K562 (cell line): ENCODE measurements at regions not wholly inside any gene's neighbourhood (a gene's known extent, or its start where the extent isn't known, plus 50 kb on each side); places are given as distances from the start of the nearest gene placed in this dataset.

Experiments
- ATAC-seq: fragments of 200-7000 bp; cut with Tn5 transposase; 3 replicates; pipeline ENCODE4 v1.9.1; 2020; ENCODE audit warnings: moderate library complexity
- BruUV-seq: library from RNA; stranded (reverse); fragments of 400-500 nt; replicated peaks from 2 replicates; lab custom pipeline; 2021; lab: Mats Ljungman, UMichigan
- CTCF ChIA-PET: fragments of 300-600 bp; formaldehyde crosslinking; extraction: SDS; loops from one replicate; lab custom pipeline; 2021; ENCODE audit warnings: low intra/inter-chr PET ratio; lab: Yijun Ruan, JAX
- POLR2A ChIA-PET: fragments of 300-600, 350-650 bp; sonication (Branson Sonifier 250); formaldehyde crosslinking; extraction: SDS; loops from one replicate; lab custom pipeline; 2021; ENCODE audit warnings: antibody characterized with exemption, inconsistent platforms; lab: Yijun Ruan, JAX
- DNase-seq, 4 experiments: peaks; one replicate each; pipeline versions ENCODE4 v3.0.0 to v3.0.0-alpha.2; 2011 to 2018; ENCODE audit warnings: low spot score in 3 of 4, mixed read lengths in 3 of 4; ENCODE audit errors: extremely low read depth in 1 of 4
- FAIRE-seq: peaks from 2 replicates; lab custom pipeline; 2011; peaks lifted over from hg19 to GRCh38; lab: Jason Lieb, UNC
- H2AFZ ChIP-seq: 2 replicates; pipeline ENCODE4 v1.6.0; 2011; ENCODE audit warnings: low read depth, low read length, control low read depth, inconsistent platforms
- H3K27ac ChIP-seq: fragments of 200-600 bp; 3 replicates; pipeline ENCODE4 v1.8.0; 2011; ENCODE audit warnings: low read depth, mild to moderate bottlenecking, control low read depth, inconsistent platforms, low read length, moderate library complexity, mixed read lengths; ENCODE audit errors: extremely low read depth
- H3K27me3 ChIP-seq, 2 experiments: fragments of 300-600 bp in 1 of 2; 2 replicates in 1 of 2; 3 replicates in 1 of 2; pipeline versions ENCODE4 v1.6.0 to v1.8.0; 2011; ENCODE audit warnings: inconsistent platforms in 2 of 2, low read length in 2 of 2, mild to moderate bottlenecking in 1 of 2, mixed read lengths in 1 of 2, moderate library complexity in 1 of 2; ENCODE audit not compliant: control insufficient read depth in 2 of 2, insufficient read depth in 2 of 2
- H3K36me3 ChIP-seq: fragments of 300-600 bp; 3 replicates; pipeline ENCODE4 v1.8.0; 2011; ENCODE audit warnings: mild to moderate bottlenecking, low read length, inconsistent platforms; ENCODE audit not compliant: control insufficient read depth, insufficient read depth
- H3K4me1 ChIP-seq, 2 experiments: fragments of 200-600 bp in 1 of 2; replicated peaks in 1 of 2; 2 replicates in 1 of 2; 3 replicates in 1 of 2; pipeline versions ENCODE4 v1.5.1 to v1.8.0; 2011; ENCODE audit warnings: inconsistent platforms in 2 of 2, low read length in 2 of 2, mild to moderate bottlenecking in 1 of 2, mixed read lengths in 1 of 2, moderate library complexity in 1 of 2; ENCODE audit not compliant: control insufficient read depth in 2 of 2, insufficient read depth in 2 of 2
- H3K4me2 ChIP-seq: 2 replicates; pipeline ENCODE4 v1.6.1; 2011; ENCODE audit warnings: low read length, control low read depth, inconsistent platforms, mixed read lengths; ENCODE audit not compliant: insufficient read depth
- H3K4me3 ChIP-seq: fragments of 200-600 bp; sonication (generic), shearing (Covaris generic); 2 replicates; pipeline ENCODE4 v1.5.1; 2016; ENCODE audit warnings: control low read depth, inconsistent platforms
- H3K79me2 ChIP-seq: fragments of 200-600 bp; 3 replicates; pipeline ENCODE4 v1.8.0; 2011; ENCODE audit warnings: low read length, inconsistent platforms; ENCODE audit not compliant: control insufficient read depth, insufficient read depth
- H3K9ac ChIP-seq, 2 experiments: 2 replicates each; pipeline versions ENCODE4 v1.6.0 to v1.6.1; 2011; ENCODE audit warnings: low read depth in 2 of 2, low read length in 2 of 2, control low read depth in 1 of 2, inconsistent platforms in 1 of 2, mild to moderate bottlenecking in 1 of 2, mixed read lengths in 1 of 2; ENCODE audit not compliant: insufficient read depth in 1 of 2
- H3K9me1 ChIP-seq: one replicate; pipeline ENCODE4 v1.6.0; 2011; ENCODE audit warnings: inconsistent platforms, mild to moderate bottlenecking, low read length, moderate library complexity; ENCODE audit not compliant: control insufficient read depth, insufficient read depth
- H3K9me3 ChIP-seq: replicated peaks from 2 replicates; pipeline ENCODE4 v1.5.1; 2011; ENCODE audit warnings: low read depth, low read length, inconsistent platforms; ENCODE audit not compliant: control insufficient read depth, insufficient read depth
- H4K20me1 ChIP-seq: replicated peaks from 2 replicates; pipeline ENCODE4 v1.6.1; 2011; ENCODE audit warnings: low read length, inconsistent platforms, mixed read lengths; ENCODE audit not compliant: control insufficient read depth, insufficient read depth
- ADNP ChIP-seq: fragments of 200-800 bp; sonication (Bioruptor generic); IDR thresholded peaks from 2 replicates; pipeline ENCODE4 v1.6.1; 2016; ENCODE audit warnings: missing genetic modification characterization, missing compliant biosample characterization
- CBFB ChIP-seq: sonication (generic); formaldehyde crosslinking; IDR thresholded peaks from 2 replicates; pipeline ENCODE4 v1.4.0; 2020; ENCODE audit warnings: mild to moderate bottlenecking, missing genetic modification reagents
- HDAC2 ChIP-seq: fragments of 450-650 bp; IDR thresholded peaks from 2 replicates; pipeline ENCODE4 v1.6.1; 2016; ENCODE audit warnings: mild to moderate bottlenecking
- HMG20B ChIP-seq: fragments of 250-450 bp; sonication (Bioruptor Pico); IDR thresholded peaks from 2 replicates; pipeline ENCODE4 v1.5.0; 2021; ENCODE audit warnings: mild to moderate bottlenecking
- KDM1A ChIP-seq, 2 experiments: fragments of 450-650 bp; IDR thresholded peaks; 2 replicates each; pipeline ENCODE4 v1.6.1; 2016; ENCODE audit warnings: mild to moderate bottlenecking in 2 of 2
- MAFK ChIP-seq: IDR thresholded peaks from 2 replicates; pipeline ENCODE4 v1.6.1; 2011; ENCODE audit warnings: low read length, improper control_type of control experiment
- MED1 ChIP-seq: sonication (generic); formaldehyde crosslinking; IDR thresholded peaks from 2 replicates; pipeline ENCODE4 v1.8.1; 2023; ENCODE audit warnings: missing genetic modification reagents, borderline replicate concordance
- PHB ChIP-seq: fragments of 250-450 bp; sonication (Bioruptor Pico); IDR thresholded peaks from 2 replicates; pipeline ENCODE4 v1.5.0; 2021
- SRSF1 ChIP-seq: fragments of 200-400 bp; formaldehyde crosslinking; IDR thresholded peaks from 2 replicates; pipeline ENCODE4 v1.6.1; 2017; ENCODE audit warnings: mild to moderate bottlenecking, low read depth, low read length, moderate library complexity
- SRSF7 ChIP-seq: fragments of 200-400 bp; formaldehyde crosslinking; optimal IDR thresholded peaks from 2 replicates; pipeline ENCODE3; 2017; ENCODE audit warnings: mild to moderate bottlenecking, low read depth, low read length
- ZNF121 ChIP-seq: sonication (generic); formaldehyde crosslinking; conservative IDR thresholded peaks from 2 replicates; pipeline ENCODE4 v1.8.0; 2022; ENCODE audit warnings: missing genetic modification reagents
- ZNF384 ChIP-seq: IDR thresholded peaks from 2 replicates; pipeline ENCODE4 v1.6.1; 2012; ENCODE audit warnings: low read depth, low read length, improper control_type of control experiment
- ZNF507 ChIP-seq: conservative IDR thresholded peaks from 2 replicates; pipeline ENCODE4 v1.6.1; 2017; ENCODE audit warnings: missing genetic modification characterization, missing compliant biosample characterization
- ZNF668 ChIP-seq: fragments of 250-450 bp; sonication (Bioruptor Pico); IDR thresholded peaks from 2 replicates; pipeline ENCODE4 v1.8.0; 2022; ENCODE audit warnings: mild to moderate bottlenecking, inconsistent platforms
- WGBS: fragments of 100-300 bp; shearing (Covaris generic); methylation state at CpG from one replicate; pipeline ENCODE4 v1.1.6; 2016; ENCODE audit warnings: low coverage, mixed read lengths; ENCODE audit not compliant: insufficient coverage; ENCODE audit errors: missing lambda C conversion rate; 5-methylcytosine and 5-hydroxymethylcytosine counted together
- in situ Hi-C: fragments of 300-500 bp; cut with MboI; formaldehyde crosslinking; loops from 4 replicates; pipeline ENCODE4 v1.15.0; 2018; ENCODE audit warnings: inconsistent platforms, mixed read lengths
- intact Hi-C: fragments of 100-400 bp; cut with micrococcal nuclease; formaldehyde crosslinking; loops from 2 replicates; pipeline ENCODE4 v1.14.2; 2022
- TF ChIP-seq, protein P1 (sequence below): sonication (generic); formaldehyde crosslinking; IDR thresholded peaks from 2 replicates; pipeline ENCODE4 v1.8.1; 2023; ENCODE audit warnings: mild to moderate bottlenecking, missing genetic modification reagents
- TF ChIP-seq, protein P2 (sequence below), 2 experiments: fragments of 450-650 bp; IDR thresholded peaks; 2 replicates each; pipeline ENCODE4 v1.6.1; 2016
- TF ChIP-seq, protein P3 (sequence below): fragments of 450-650 bp; formaldehyde crosslinking; conservative IDR thresholded peaks from 2 replicates; pipeline ENCODE4 v1.4.0; 2022; ENCODE audit warnings: mild to moderate bottlenecking, missing genetic modification characterization

DNA sequence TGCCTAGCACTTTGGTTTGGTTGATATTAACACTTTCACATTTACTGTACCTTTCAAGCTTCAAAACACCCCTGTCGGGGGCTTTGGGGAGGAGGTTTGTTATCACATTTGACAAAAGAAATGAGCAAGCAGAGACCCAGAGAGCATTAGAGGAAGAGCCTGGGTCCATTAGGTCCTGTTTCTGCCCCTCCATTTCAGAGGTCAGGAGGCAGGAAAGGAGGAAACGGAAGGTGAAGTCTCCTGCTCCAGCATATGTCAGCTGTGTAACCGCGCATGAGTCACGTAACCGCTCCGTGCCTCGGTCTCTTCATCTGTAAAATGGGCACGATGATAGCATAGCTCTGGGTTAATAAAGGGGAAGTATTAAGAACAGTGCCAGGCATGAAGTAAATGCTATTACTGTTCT, 201.9 kb upstream of the BCOR start (continued):
- TF ChIP-seq HDAC2: peak; percentile 42; the same call in 1 of the 2 replicates
- TF ChIP-seq ADNP: peak; percentile 73
- TF ChIP-seq ZNF507: peak; percentile 62
- TF ChIP-seq MED1 (CRISPR knock-in tag): no peak
- no peak for TF ChIP-seq SRSF1
- no peak for TF ChIP-seq HMG20B (CRISPR knock-in tag)
- peak in 1 of 2 experiments; percentile 54; a peak in 1 of 4 replicates for TF ChIP-seq KDM1A (IDR thresholded peaks at IDR 0.05)

DNA sequence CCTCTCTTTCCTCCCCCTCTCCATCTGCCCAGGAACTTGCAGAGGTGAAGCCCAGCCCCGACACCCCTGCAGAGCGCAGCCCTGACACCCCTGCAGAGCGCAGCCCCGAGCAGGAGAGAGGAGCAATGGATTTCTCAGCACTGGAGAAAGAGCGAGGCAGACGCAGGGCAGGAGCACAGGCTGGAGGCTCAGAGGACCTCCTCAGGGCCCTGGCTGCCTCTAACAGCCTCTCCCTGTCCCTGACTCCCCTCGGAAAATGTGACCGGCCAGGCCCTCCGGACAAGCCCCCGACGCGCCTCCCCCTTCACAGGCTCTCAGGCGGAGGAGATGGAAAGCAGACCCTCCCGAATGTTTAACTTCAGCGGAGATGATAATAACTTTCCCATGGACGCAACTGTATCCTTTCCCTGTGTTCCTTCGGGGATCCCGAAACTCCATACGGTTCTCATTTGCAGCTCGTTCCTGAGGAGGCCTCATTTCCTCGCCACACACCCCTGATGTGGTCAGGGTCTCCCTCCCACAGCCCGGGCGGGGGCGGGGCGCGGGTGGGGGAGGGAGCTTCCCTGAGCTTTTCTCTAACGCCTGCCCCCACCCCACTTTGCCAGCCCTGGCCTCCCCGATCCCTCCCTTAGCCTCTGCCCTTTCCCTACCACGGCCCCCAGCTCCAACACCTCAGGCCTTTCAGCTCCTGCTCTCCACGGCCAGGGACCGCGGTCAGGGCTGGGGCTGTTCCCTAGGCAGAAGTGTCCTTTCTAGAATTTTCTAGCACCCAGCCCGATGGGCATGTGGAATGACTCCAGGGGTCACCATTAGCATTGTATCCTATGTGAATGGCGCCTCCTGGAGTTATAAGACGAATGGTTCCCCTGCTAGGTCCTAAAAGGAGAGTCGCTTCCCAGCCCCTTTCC, 201.1 kb upstream of the BCOR start:
- Histone ChIP-seq H3K4me1 (peaks cover 7 to 10% of the 10 kb centered on the region in 2 experiments; a peak in 3 of 5 replicates), H3K9me1 (no peaks in the 10 kb centered on the region), H3K27me3 (no peaks in the 10 kb centered on the region; a peak in 2 of 5 replicates), H4K20me1 (no peaks in the 10 kb centered on the region; the same call in 1 of the 2 replicates), H3K4me2 (no peak overlapping the region), H2AFZ (no peak overlapping the region), H3K4me3 (no peak overlapping the region), H3K9me3 (no peaks in the 10 kb centered on the region), H3K36me3 (no peaks in the 10 kb centered on the region), H3K27ac (no peak overlapping the region), H3K79me2 (no peaks in the 10 kb centered on the region), H3K9ac (no peak overlapping the region)
- CTCF ChIA-PET: no interaction called here
- in situ Hi-C loops (no loop called here), intact Hi-C loops (no loop called here)
- no TSS peak for BruUV-seq
- POLR2A ChIA-PET: interaction anchor here (0.6 to 0.8 kb wide), 2 partner anchors 9 to 206 kb away, joined by 3 read pairs; no protein-coding TSS in a partner anchor
- ATAC-seq: peak; percentile 67
- WGBS: 43% methylated on average over 11 of the region's 36 CpGs
- FAIRE-seq: no peak
- peak in 2 of 4 experiments; percentile 23 to 29 for DNase-seq
- TF ChIP-seq, protein P1, sequence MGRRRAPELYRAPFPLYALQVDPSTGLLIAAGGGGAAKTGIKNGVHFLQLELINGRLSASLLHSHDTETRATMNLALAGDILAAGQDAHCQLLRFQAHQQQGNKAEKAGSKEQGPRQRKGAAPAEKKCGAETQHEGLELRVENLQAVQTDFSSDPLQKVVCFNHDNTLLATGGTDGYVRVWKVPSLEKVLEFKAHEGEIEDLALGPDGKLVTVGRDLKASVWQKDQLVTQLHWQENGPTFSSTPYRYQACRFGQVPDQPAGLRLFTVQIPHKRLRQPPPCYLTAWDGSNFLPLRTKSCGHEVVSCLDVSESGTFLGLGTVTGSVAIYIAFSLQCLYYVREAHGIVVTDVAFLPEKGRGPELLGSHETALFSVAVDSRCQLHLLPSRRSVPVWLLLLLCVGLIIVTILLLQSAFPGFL: no peak
- TF ChIP-seq ZNF668 (no peak), ZNF121 (no peak), SRSF7 (no peak), CBFB (CRISPR knock-in tag) (no peak), ZNF384 (no peak), PHB (CRISPR knock-in tag) (no peak), MAFK (no peak)
- TF ChIP-seq, protein P2, sequence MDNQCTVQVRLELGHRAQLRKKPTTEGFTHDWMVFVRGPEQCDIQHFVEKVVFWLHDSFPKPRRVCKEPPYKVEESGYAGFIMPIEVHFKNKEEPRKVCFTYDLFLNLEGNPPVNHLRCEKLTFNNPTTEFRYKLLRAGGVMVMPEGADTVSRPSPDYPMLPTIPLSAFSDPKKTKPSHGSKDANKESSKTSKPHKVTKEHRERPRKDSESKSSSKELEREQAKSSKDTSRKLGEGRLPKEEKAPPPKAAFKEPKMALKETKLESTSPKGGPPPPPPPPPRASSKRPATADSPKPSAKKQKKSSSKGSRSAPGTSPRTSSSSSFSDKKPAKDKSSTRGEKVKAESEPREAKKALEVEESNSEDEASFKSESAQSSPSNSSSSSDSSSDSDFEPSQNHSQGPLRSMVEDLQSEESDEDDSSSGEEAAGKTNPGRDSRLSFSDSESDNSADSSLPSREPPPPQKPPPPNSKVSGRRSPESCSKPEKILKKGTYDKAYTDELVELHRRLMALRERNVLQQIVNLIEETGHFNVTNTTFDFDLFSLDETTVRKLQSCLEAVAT (IDR thresholded peaks at IDR 0.05): peak in 1 of 2 experiments; percentile 55; a peak in 1 of 4 replicates
- TF ChIP-seq, protein P3, sequence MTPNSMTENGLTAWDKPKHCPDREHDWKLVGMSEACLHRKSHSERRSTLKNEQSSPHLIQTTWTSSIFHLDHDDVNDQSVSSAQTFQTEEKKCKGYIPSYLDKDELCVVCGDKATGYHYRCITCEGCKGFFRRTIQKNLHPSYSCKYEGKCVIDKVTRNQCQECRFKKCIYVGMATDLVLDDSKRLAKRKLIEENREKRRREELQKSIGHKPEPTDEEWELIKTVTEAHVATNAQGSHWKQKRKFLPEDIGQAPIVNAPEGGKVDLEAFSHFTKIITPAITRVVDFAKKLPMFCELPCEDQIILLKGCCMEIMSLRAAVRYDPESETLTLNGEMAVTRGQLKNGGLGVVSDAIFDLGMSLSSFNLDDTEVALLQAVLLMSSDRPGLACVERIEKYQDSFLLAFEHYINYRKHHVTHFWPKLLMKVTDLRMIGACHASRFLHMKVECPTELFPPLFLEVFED: no peak
